Skeletal muscle satellite cell (primary cell): ENCODE measurements at regions not wholly inside any gene's neighbourhood (a gene's known extent, or its start where the extent isn't known, plus 50 kb on each side); places are given as distances from the start of the nearest gene placed in this dataset.
"Not testable (repeated sequence)": the region's sequence is repeated elsewhere in the genome, so short reads cannot be mapped to it uniquely, and the experiment has no call there.

Experiments
- H3K27me3 ChIP-seq: 2 replicates; pipeline ENCODE4 v1.7.0; 2013; ENCODE audit warnings: low read length; ENCODE audit not compliant: control insufficient read depth, insufficient read depth
- H3K36me3 ChIP-seq: 2 replicates; pipeline ENCODE4 v1.7.0; 2013; ENCODE audit warnings: mild to moderate bottlenecking, control low read depth, low read length; ENCODE audit not compliant: insufficient read depth
- H3K4me1 ChIP-seq: 2 replicates; pipeline ENCODE4 v1.7.0; 2013; ENCODE audit warnings: low read length; ENCODE audit not compliant: control insufficient read depth, insufficient read depth
- H3K4me2 ChIP-seq: 2 replicates; pipeline ENCODE4 v1.7.0; 2013; ENCODE audit warnings: mild to moderate bottlenecking, low read length
- H3K4me3 ChIP-seq: 2 replicates; pipeline ENCODE4 v1.7.0; 2013; ENCODE audit warnings: low read length
- H3K9ac ChIP-seq: 2 replicates; pipeline ENCODE4 v1.7.0; 2013; ENCODE audit warnings: mild to moderate bottlenecking, low read depth, low read length, moderate library complexity
- H3K9me3 ChIP-seq: replicated peaks from 2 replicates; pipeline ENCODE4 v1.7.0; 2013; ENCODE audit warnings: mild to moderate bottlenecking, control low read depth, low read length

- peaks cover 32% of the 10 kb centered on the region for H3K4me1 ChIP-seq
Measured at GRCh38 chr2:215722125-215722524, 286.3 kb upstream of the FN1 start.

DNA sequence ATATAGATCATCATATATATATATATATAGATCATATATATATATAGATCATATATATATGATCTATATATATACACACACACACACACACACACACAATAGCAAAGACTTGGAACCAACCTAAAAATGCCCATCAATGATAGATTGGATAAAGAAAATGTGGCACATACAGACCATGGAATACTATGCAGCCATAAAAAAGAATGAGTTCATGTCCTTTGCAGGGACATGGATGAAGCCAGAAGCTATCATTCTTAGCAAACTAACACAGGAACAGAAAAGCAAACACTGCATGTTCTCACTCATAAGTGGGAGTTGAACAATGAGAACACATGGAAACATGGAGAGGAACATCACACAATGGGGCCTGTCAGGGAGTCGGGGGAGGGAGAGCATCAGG lies 285.6 kb upstream of the FN1 start:
- not testable (repeated sequence) for H3K4me2 ChIP-seq

More at GRCh38 chr2:215722125-215722524, 286.3 kb upstream of the FN1 start:
- H3K9me3 ChIP-seq: no peaks in the 10 kb centered on the region
- H3K4me2 ChIP-seq: no peak overlapping the region
- H3K36me3 ChIP-seq: no peaks in the 10 kb centered on the region
- H3K4me3 ChIP-seq: no peak overlapping the region
- H3K27me3 ChIP-seq: no peaks in the 10 kb centered on the region
- no peak overlapping the region for H3K9ac ChIP-seq

GRCh38 chr2:215718890-215719289 lies 283.0 kb upstream of the FN1 start:
- H3K36me3 ChIP-seq: no peaks in the 10 kb centered on the region
- H3K9me3 ChIP-seq: no peaks in the 10 kb centered on the region
- no peaks in the 10 kb centered on the region for H3K27me3 ChIP-seq
- peaks cover 32% of the 10 kb centered on the region for H3K4me1 ChIP-seq
- H3K9ac ChIP-seq: no peak overlapping the region
- H3K4me3 ChIP-seq: no peak overlapping the region
- H3K4me2 ChIP-seq: no peak overlapping the region

More for the DNA sequence above, 285.6 kb upstream of the FN1 start:
- H3K36me3 ChIP-seq, H3K9ac ChIP-seq, H3K4me3 ChIP-seq, H3K9me3 ChIP-seq, H3K27me3 ChIP-seq: not testable (repeated sequence)
- H3K4me1 ChIP-seq: peaks cover 35% of the 10 kb centered on the region

GRCh38 chr2:215718436-215718835 lies 282.6 kb upstream of the FN1 start:
- no peak overlapping the region for H3K4me2 ChIP-seq
- H3K27me3 ChIP-seq: no peaks in the 10 kb centered on the region
- peaks cover 36% of the 10 kb centered on the region for H3K4me1 ChIP-seq
- no peaks in the 10 kb centered on the region for H3K36me3 ChIP-seq
- no peak overlapping the region for H3K4me3 ChIP-seq
- peak overlapping the region; percentile 2 for H3K9ac ChIP-seq
- no peaks in the 10 kb centered on the region for H3K9me3 ChIP-seq

DNA sequence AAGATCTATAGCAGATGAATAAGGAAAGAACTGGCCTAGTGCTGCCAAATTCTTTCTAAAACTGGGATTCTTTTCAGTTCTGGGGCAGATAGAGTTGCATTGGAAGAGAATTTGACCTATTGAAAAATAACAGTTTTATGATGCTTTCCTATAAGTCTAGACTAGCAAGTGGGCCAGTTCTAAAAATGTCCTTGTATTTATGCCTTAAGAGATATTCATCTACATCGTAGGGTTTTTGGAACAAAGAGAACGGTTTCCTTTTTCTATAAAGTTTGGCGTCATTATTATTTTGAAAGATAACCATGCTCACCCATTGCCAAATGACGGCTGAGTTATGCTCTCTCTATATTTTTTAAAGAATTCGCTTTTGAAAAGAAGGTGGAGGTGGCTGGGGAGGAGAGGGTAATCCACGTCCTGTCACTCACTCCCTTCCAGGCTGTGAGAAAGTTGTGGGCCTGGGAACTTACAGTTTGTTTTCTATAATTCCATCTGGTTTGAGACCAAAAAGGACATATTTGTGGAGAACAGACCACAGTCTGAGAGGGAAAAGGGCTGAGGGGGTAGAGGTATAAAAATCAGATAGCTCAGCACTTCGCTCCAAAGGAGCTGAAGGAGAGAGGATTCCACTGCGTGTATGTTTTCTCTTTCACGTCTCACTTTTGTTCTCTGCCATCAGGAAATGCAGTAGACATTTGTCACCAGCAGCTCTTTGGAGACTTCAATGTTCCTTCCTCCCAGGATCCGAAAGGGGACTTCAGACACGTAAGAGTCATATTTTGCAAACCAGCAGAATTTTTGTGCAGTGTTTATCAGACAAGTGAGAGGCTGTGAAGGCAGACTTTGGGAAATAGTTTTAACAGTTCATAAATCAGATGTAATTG lies 281.9 kb upstream of the FN1 start:
- no peaks in the 10 kb centered on the region for H3K27me3 ChIP-seq
- peaks cover 37% of the 10 kb centered on the region for H3K4me1 ChIP-seq
- peak overlapping the region; percentile 2 for H3K9ac ChIP-seq
- H3K4me3 ChIP-seq: no peak overlapping the region
- no peaks in the 10 kb centered on the region for H3K36me3 ChIP-seq
- H3K9me3 ChIP-seq: no peaks in the 10 kb centered on the region
- H3K4me2 ChIP-seq: no peak overlapping the region

DNA sequence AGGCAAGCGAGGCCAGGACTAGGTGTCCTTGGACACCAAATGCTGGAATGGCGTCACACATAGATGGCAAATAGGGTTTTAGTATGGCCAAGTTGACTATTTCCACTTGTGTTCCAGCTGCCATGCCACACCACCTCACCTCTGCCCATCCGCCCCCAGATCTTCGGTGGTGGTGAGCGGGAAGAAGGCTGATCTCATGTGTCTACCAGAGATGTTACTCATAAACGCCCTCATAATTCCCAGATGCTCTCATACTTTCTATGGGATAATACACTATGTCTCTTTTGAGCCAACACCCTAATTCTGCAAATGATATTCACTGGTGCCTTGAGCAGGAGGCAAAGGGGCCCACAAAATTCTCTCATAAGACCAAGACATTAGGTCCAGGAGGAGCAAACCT lies 281.1 kb upstream of the FN1 start:
- Histone ChIP-seq H3K9me3 (no peaks in the 10 kb centered on the region), H3K4me3 (no peak overlapping the region), H3K4me1 (peaks cover 38% of the 10 kb centered on the region), H3K4me2 (no peak overlapping the region), H3K27me3 (no peaks in the 10 kb centered on the region), H3K9ac (no peak overlapping the region), H3K36me3 (no peaks in the 10 kb centered on the region)

- Histone ChIP-seq H3K27me3 (no peaks in the 10 kb centered on the region), H3K4me1 (peaks cover 49% of the 10 kb centered on the region), H3K4me3 (peak overlapping the region; percentile 32), H3K9me3 (no peaks in the 10 kb centered on the region), H3K36me3 (no peaks in the 10 kb centered on the region), H3K4me2 (peak overlapping the region; percentile 57), H3K9ac (peak overlapping the region; percentile 67)
Measured at GRCh38 chr2:215712871-215713790, 277.3 kb upstream of the FN1 start.

- Histone ChIP-seq H3K9me3 (no peaks in the 10 kb centered on the region), H3K4me3 (no peak overlapping the region), H3K4me1 (peaks cover 43% of the 10 kb centered on the region), H3K9ac (peak overlapping the region; percentile 67), H3K4me2 (peak overlapping the region; percentile 57), H3K27me3 (no peaks in the 10 kb centered on the region), H3K36me3 (no peaks in the 10 kb centered on the region)
Measured at GRCh38 chr2:215712219-215712868, 276.5 kb upstream of the FN1 start.

GRCh38 chr2:215711471-215712034 lies 275.7 kb upstream of the FN1 start:
- Histone ChIP-seq H3K9me3 (no peaks in the 10 kb centered on the region), H3K4me3 (no peak overlapping the region)

DNA sequence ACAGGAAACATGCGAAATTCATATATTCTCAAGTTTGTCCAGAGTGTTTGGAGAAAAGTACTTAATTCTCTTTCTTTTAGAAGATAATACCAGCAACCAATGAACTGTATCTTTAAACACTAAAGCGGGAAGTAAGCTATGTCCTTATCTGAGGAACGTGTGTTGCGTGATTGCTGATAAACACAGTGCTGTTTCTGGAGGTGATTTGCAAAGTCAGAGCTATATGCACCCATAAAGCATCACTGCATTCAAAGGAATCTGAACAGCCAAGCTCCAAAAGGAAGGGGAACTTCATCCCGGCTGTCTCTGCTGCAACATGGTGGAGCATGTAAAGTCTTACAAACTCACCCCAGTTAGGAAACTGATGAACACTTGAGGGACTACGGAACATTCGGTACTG lies 271.7 kb upstream of the FN1 start:
- no peaks in the 10 kb centered on the region for H3K36me3 ChIP-seq
- peaks cover 29% of the 10 kb centered on the region for H3K4me1 ChIP-seq
- H3K4me3 ChIP-seq: no peak overlapping the region
- no peaks in the 10 kb centered on the region for H3K27me3 ChIP-seq
- no peak overlapping the region for H3K4me2 ChIP-seq
- H3K9me3 ChIP-seq: no peaks in the 10 kb centered on the region
- H3K9ac ChIP-seq: no peak overlapping the region

More at GRCh38 chr2:215711471-215712034, 275.7 kb upstream of the FN1 start:
- Histone ChIP-seq H3K4me2 (peak overlapping the region; percentile 16), H3K27me3 (no peaks in the 10 kb centered on the region), H3K36me3 (no peaks in the 10 kb centered on the region), H3K9ac (peak overlapping the region; percentile 67), H3K4me1 (peaks cover 35% of the 10 kb centered on the region)
